OCI-LY7 (cell line): ENCODE measurements at regions not wholly inside any gene's neighbourhood (a gene's known extent, or its start where the extent isn't known, plus 50 kb on each side); places are given as distances from the start of the nearest gene placed in this dataset.

Experiments used
- BruUV-seq: library from RNA; stranded (reverse); fragments of 400-500 nt; replicated peaks from 2 replicates; lab custom pipeline; 2021; lab: Mats Ljungman, UMichigan
- CTCF ChIA-PET: fragments of 300-600 bp; sonication (Branson Sonifier 250); formaldehyde crosslinking; loops from one replicate; lab custom pipeline; 2022; ENCODE audit warnings: antibody characterized with exemption; ENCODE audit not compliant: unreplicated experiment; lab: Charles Lee
- POLR2A ChIA-PET: fragments of 300-600 bp; sonication (Branson Sonifier 250); formaldehyde crosslinking; loops from one replicate; lab custom pipeline; 2022; ENCODE audit warnings: antibody characterized with exemption; lab: Charles Lee
- DNase-seq: peaks from one replicate; pipeline ENCODE4 v3.0.0-alpha.2; 2015; ENCODE audit warnings: low spot score
- H2AFZ ChIP-seq: fragments of 200-600 bp; sonication (generic), shearing (Covaris generic); 2 replicates; pipeline ENCODE4 v1.6.1; 2014; ENCODE audit warnings: mild to moderate bottlenecking, antibody characterized with exemption, low read length, moderate library complexity
- H3K27ac ChIP-seq: fragments of 200-600 bp; sonication (generic); 2 replicates; pipeline ENCODE4 v1.5.1; 2014; ENCODE audit warnings: mixed run types, low read depth, mild to moderate bottlenecking, moderate library complexity, low read length, inconsistent platforms; ENCODE audit not compliant: poor library complexity, severe bottlenecking
- H3K36me3 ChIP-seq: fragments of 200-600 bp; sonication (generic); 2 replicates; pipeline ENCODE4 v1.6.1; 2014; ENCODE audit warnings: mild to moderate bottlenecking, antibody characterized with exemption, low read length, moderate library complexity, mixed read lengths; ENCODE audit not compliant: insufficient read depth
- H3K4me1 ChIP-seq: fragments of 200-600 bp; sonication (generic); 2 replicates; pipeline ENCODE4 v1.5.1; 2014; ENCODE audit warnings: mild to moderate bottlenecking, low read length; ENCODE audit not compliant: insufficient read depth, poor library complexity, severe bottlenecking
- H3K4me2 ChIP-seq: fragments of 200-600 bp; sonication (generic); 2 replicates; pipeline ENCODE4 v1.6.1; 2014; ENCODE audit warnings: mild to moderate bottlenecking, low read length
- H3K4me3 ChIP-seq: fragments of 200-600 bp; sonication (generic); 2 replicates; pipeline ENCODE4 v1.5.1; 2014; ENCODE audit warnings: mild to moderate bottlenecking, low read depth, low read length; ENCODE audit not compliant: poor library complexity, severe bottlenecking
- H3K79me2 ChIP-seq: fragments of 200-600 bp; sonication (generic); 2 replicates; pipeline ENCODE4 v1.6.1; 2016; ENCODE audit warnings: low read depth, mild to moderate bottlenecking, low read length, moderate library complexity, mixed read lengths; ENCODE audit not compliant: insufficient read depth
- H3K9me2 ChIP-seq: fragments of 200-600 bp; sonication (generic); 2 replicates; pipeline ENCODE4 v1.6.1; 2016; ENCODE audit warnings: mild to moderate bottlenecking, low read length, mixed read lengths; ENCODE audit not compliant: insufficient read depth
- H3K9me3 ChIP-seq: fragments of 200-600 bp; sonication (generic); 2 replicates; pipeline ENCODE4 v1.6.1; 2014; ENCODE audit warnings: mild to moderate bottlenecking, mixed run types, low read length, mixed read lengths
- H4K20me1 ChIP-seq: fragments of 200-600 bp; sonication (generic); 2 replicates; pipeline ENCODE4 v1.6.1; 2014; ENCODE audit warnings: mild to moderate bottlenecking, antibody characterized with exemption, low read length, moderate library complexity, mixed read lengths; ENCODE audit not compliant: insufficient read depth
- CTCF ChIP-seq: fragments of 200-600 bp; sonication (generic); conservative IDR thresholded peaks from 2 replicates; pipeline ENCODE4 v1.5.1; 2014; ENCODE audit warnings: mild to moderate bottlenecking, antibody characterized with exemption, low read length, moderate library complexity, mixed read lengths
- EZH2phosphoT487 ChIP-seq: fragments of 200-600 bp; sonication (generic); IDR thresholded peaks from 2 replicates; pipeline ENCODE4 v1.6.1; 2018; ENCODE audit warnings: low read depth, borderline replicate concordance, mild to moderate bottlenecking, mixed run types, antibody characterized with exemption, low read length, moderate library complexity, mixed read lengths
- intact Hi-C: fragments of 100-400 bp; cut with micrococcal nuclease; formaldehyde crosslinking; loops from one replicate; pipeline ENCODE4 v1.10.0; 2022; ENCODE audit not compliant: unreplicated experiment

GRCh38 chr3:72247645-72248388 lies 462.9 kb upstream of the PROK2 start:
- H3K79me2 ChIP-seq = no peaks in the 10 kb centered on the region
- H3K9me2 ChIP-seq = no peaks in the 10 kb centered on the region
- no TSS peak for BruUV-seq
- intact Hi-C loops = no loop called here
- no peak overlapping the region for H3K27ac ChIP-seq
- H3K4me3 ChIP-seq = no peak overlapping the region
- H3K4me2 ChIP-seq = no peak overlapping the region
- ChIA-PET CTCF (interaction anchor here (0.6 kb wide), 1 partner anchor 534 kb away, joined by 3 read pairs; no protein-coding TSS in a partner anchor), POLR2A (interaction anchor here (0.6 kb wide), 1 partner anchor 308 kb away, joined by 3 read pairs; no protein-coding TSS in a partner anchor)
- H2AFZ ChIP-seq = no peak overlapping the region
- DNase-seq = no peak
- peaks cover 22% of the 10 kb centered on the region for H3K4me1 ChIP-seq
- no peaks in the 10 kb centered on the region for H3K9me3 ChIP-seq
- TF ChIP-seq EZH2phosphoT487 (no peak), CTCF (no peak)
- H4K20me1 ChIP-seq = no peaks in the 10 kb centered on the region
- no peaks in the 10 kb centered on the region for H3K36me3 ChIP-seq

GRCh38 chr3:72247126-72247525 lies 462.2 kb upstream of the PROK2 start:
- ChIA-PET CTCF (interaction anchor here (0.6 kb wide), 1 partner anchor 533 kb away, joined by 3 read pairs; no protein-coding TSS in a partner anchor), POLR2A (no interaction called here)
- no peaks in the 10 kb centered on the region for H3K9me2 ChIP-seq
- no peak overlapping the region for H3K4me2 ChIP-seq
- no peak overlapping the region for H3K4me3 ChIP-seq
- no peaks in the 10 kb centered on the region for H3K9me3 ChIP-seq
- no peaks in the 10 kb centered on the region for H4K20me1 ChIP-seq
- no peak overlapping the region for H2AFZ ChIP-seq
- intact Hi-C loops = no loop called here
- H3K4me1 ChIP-seq = peaks cover 22% of the 10 kb centered on the region
- TF ChIP-seq CTCF (no peak), EZH2phosphoT487 (no peak)
- H3K27ac ChIP-seq = no peak overlapping the region
- no TSS peak for BruUV-seq
- H3K79me2 ChIP-seq = no peaks in the 10 kb centered on the region
- H3K36me3 ChIP-seq = no peaks in the 10 kb centered on the region
- DNase-seq = no peak

GRCh38 chr3:72246685-72247084 lies 461.7 kb upstream of the PROK2 start:
- CTCF ChIA-PET = no interaction called here
- Histone ChIP-seq H3K79me2 (no peaks in the 10 kb centered on the region), H3K4me2 (no peak overlapping the region), H3K4me3 (no peak overlapping the region), H4K20me1 (no peaks in the 10 kb centered on the region), H3K9me3 (no peaks in the 10 kb centered on the region), H3K27ac (no peak overlapping the region), H3K4me1 (peaks cover 25% of the 10 kb centered on the region), H3K9me2 (no peaks in the 10 kb centered on the region), H3K36me3 (no peaks in the 10 kb centered on the region), H2AFZ (no peak overlapping the region)
- TF ChIP-seq CTCF (no peak), EZH2phosphoT487 (no peak)
- BruUV-seq = no TSS peak
- POLR2A ChIA-PET = no interaction called here
- DNase-seq = no peak
- intact Hi-C loops = no loop called here
